Kidney (tissue), 13 donors: ENCODE measurements at regions not wholly inside any gene's neighbourhood (a gene's known extent, or its start where the extent isn't known, plus 50 kb on each side); places are given as distances from the start of the nearest gene placed in this dataset.

Experiments
- DNase-seq, 5 donors: peaks; one replicate each; pipeline ENCODE4 v3.0.0-alpha.2; 2013 to 2020
- FAIRE-seq: peaks from 2 replicates; lab custom pipeline; 2012; peaks lifted over from hg19 to GRCh38; lab: Jason Lieb, UNC
- H3K27ac ChIP-seq, 2 donors: one replicate each; pipeline ENCODE4 v1.7.0; 2013; ENCODE audit warnings: low read depth in 2 of 2, low read length in 2 of 2, inconsistent platforms in 1 of 2
- H3K27me3 ChIP-seq: one replicate; pipeline ENCODE4 v1.7.1; 2013; ENCODE audit warnings: low read length, inconsistent platforms; ENCODE audit not compliant: control insufficient read depth, insufficient read depth
- H3K36me3 ChIP-seq, 3 donors: one replicate each; pipeline versions ENCODE4 v1.7.0 to v1.7.1; 2013; ENCODE audit warnings: low read length in 3 of 3, control low read depth in 1 of 3, inconsistent platforms in 1 of 3; ENCODE audit not compliant: insufficient read depth in 3 of 3, control insufficient read depth in 2 of 3
- H3K4me1 ChIP-seq, 3 donors: one replicate each; pipeline versions ENCODE4 v1.7.0 to v1.7.1; 2013; ENCODE audit warnings: low read length in 3 of 3, inconsistent platforms in 1 of 3, low read depth in 1 of 3; ENCODE audit not compliant: control insufficient read depth in 2 of 3, insufficient read depth in 2 of 3
- H3K4me3 ChIP-seq, 3 donors: one replicate each; pipeline versions ENCODE4 v1.7.0 to v1.8.1; 2013; ENCODE audit warnings: low read length in 3 of 3, control low read depth in 1 of 3, inconsistent platforms in 1 of 3
- H3K9ac ChIP-seq, 3 donors: one replicate each; pipeline versions ENCODE4 v1.7.0 to v1.7.1; 2013; ENCODE audit warnings: low read length in 3 of 3, control low read depth in 1 of 3, inconsistent platforms in 1 of 3
- H3K9me3 ChIP-seq, 3 donors: one replicate each; pipeline versions ENCODE4 v1.7.0 to v1.7.1; 2013; ENCODE audit warnings: low read length in 3 of 3, control low read depth in 1 of 3, inconsistent platforms in 1 of 3; ENCODE audit not compliant: control insufficient read depth in 2 of 3, insufficient read depth in 1 of 3
- CTCF ChIP-seq: IDR thresholded peaks from 3 replicates; pipeline ENCODE4 v1.5.1; 2012; ENCODE audit warnings: mild to moderate bottlenecking, moderate library complexity, borderline replicate concordance; ENCODE audit not compliant: insufficient read depth; ENCODE audit errors: extremely low read depth
- intact Hi-C: fragments of 100-400 bp; cut with DNase I; formaldehyde crosslinking; loops from one replicate; pipeline ENCODE4 v1.11.1; 2022
- donor health status: control.
- donor health status: control.
- donor health status: control.
- donor health status: control.
- donor health status: control.
- donor health status: DM: yes; HTN: yes; CAD: no.
- donor health status: Normal renal cell carcinoma (clear cell type).

- no peaks in the 10 kb centered on the region for H3K27me3 ChIP-seq
- DNase-seq (peak in 2 of 5 donors; percentile 39 to 57), FAIRE-seq (no peak)
- no peak for TF ChIP-seq CTCF
- H3K4me1 ChIP-seq, result no peaks in the 10 kb centered on the region
- H3K9ac ChIP-seq, result no peak overlapping the region
- H3K4me3 ChIP-seq, result no peak overlapping the region
- intact Hi-C loops, result no loop called here
- H3K36me3 ChIP-seq, result no peaks in the 10 kb centered on the region
- H3K27ac ChIP-seq, result no peak overlapping the region
- no peaks in the 10 kb centered on the region for H3K9me3 ChIP-seq
Observed at GRCh38 chr7:52209614-52210013, 825.8 kb upstream of the POM121L12 start.

- FAIRE-seq, result no peak
- H3K4me3 ChIP-seq, result no peak overlapping the region
- no peak overlapping the region for H3K27ac ChIP-seq
- no peak for TF ChIP-seq CTCF
- no peaks in the 10 kb centered on the region for H3K9me3 ChIP-seq
- H3K36me3 ChIP-seq, result no peaks in the 10 kb centered on the region
- no peak overlapping the region for H3K9ac ChIP-seq
- H3K4me1 ChIP-seq, result no peaks in the 10 kb centered on the region
- no peak for DNase-seq
- no peaks in the 10 kb centered on the region for H3K27me3 ChIP-seq
- intact Hi-C loops, result no loop called here
Observed at GRCh38 chr7:52197221-52197620, 838.2 kb upstream of the POM121L12 start.

DNA sequence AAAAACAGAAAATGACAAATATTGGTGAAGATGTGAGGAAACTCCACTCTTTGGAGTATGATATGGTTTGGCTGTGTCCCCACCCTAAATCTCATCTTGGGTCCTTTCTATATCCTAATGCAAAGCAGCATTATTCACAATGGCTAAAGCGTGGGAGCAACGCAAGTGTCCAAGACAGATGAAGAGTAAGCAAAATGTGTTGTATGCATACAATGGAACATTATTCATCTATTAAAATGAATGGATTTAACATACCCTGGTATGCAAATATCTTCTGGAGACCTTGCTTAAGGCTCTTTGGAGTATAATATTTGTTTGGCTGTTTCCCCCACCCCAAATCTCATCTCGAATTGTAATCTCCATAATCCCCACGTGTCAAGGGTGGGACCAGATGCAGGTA is 839.8 kb upstream of the POM121L12 start:
- Histone ChIP-seq H3K27ac (no peak overlapping the region), H3K9me3 (no peaks in the 10 kb centered on the region), H3K36me3 (no peaks in the 10 kb centered on the region), H3K4me1 (no peaks in the 10 kb centered on the region), H3K9ac (no peak overlapping the region), H3K4me3 (no peak overlapping the region), H3K27me3 (no peaks in the 10 kb centered on the region)
- DNase-seq, result no peak
- FAIRE-seq, result no peak
- intact Hi-C loops, result no loop called here
- no peak for TF ChIP-seq CTCF

GRCh38 chr7:52189153-52189778 is 846.2 kb upstream of the POM121L12 start:
- intact Hi-C loops, result no loop called here
- no peaks in the 10 kb centered on the region for H3K36me3 ChIP-seq
- FAIRE-seq, result no peak

More at GRCh38 chr7:52189153-52189778, 846.2 kb upstream of the POM121L12 start:
- H3K4me3 ChIP-seq, result no peak overlapping the region
- no peak for DNase-seq
- TF ChIP-seq CTCF, result no peak
- no peak overlapping the region for H3K27ac ChIP-seq
- no peaks in the 10 kb centered on the region for H3K4me1 ChIP-seq
- H3K9ac ChIP-seq, result no peak overlapping the region
- no peaks in the 10 kb centered on the region for H3K27me3 ChIP-seq
- no peaks in the 10 kb centered on the region for H3K9me3 ChIP-seq
